GM12891 (cell line): ENCODE measurements at regions not wholly inside any gene's neighbourhood (a gene's known extent, or its start where the extent isn't known, plus 50 kb on each side); places are given as distances from the start of the nearest gene placed in this dataset.
"Not testable (repeated sequence)": the region's sequence is repeated elsewhere in the genome, so short reads cannot be mapped to it uniquely, and the experiment has no call there.

Source experiments
- DNase-seq: peaks from one replicate; pipeline ENCODE4 v3.0.0; 2011; ENCODE audit warnings: low spot score; ENCODE audit not compliant: insufficient read length
- FAIRE-seq: peaks from 2 replicates; lab custom pipeline; 2011; peaks lifted over from hg19 to GRCh38; lab: Jason Lieb, UNC
- PAX5 ChIP-seq: IDR thresholded peaks from 2 replicates; pipeline ENCODE4 v1.6.1; 2011; ENCODE audit warnings: low read length, moderate library complexity, mild to moderate bottlenecking; ENCODE audit not compliant: insufficient read depth, severe bottlenecking
- POLR2A ChIP-seq: IDR thresholded peaks from 2 replicates; pipeline ENCODE4 v1.6.1; 2011; ENCODE audit warnings: low read depth, low read length, control low read depth
- POLR2AphosphoS5 ChIP-seq: IDR thresholded peaks from 2 replicates; pipeline ENCODE4 v1.6.1; 2011; ENCODE audit warnings: low read depth, low read length, control low read depth
- POU2F2 ChIP-seq: IDR thresholded peaks from 2 replicates; pipeline ENCODE4 v1.6.1; 2011; ENCODE audit warnings: low read depth, mild to moderate bottlenecking, control low read depth, low read length, moderate library complexity
- SPI1 ChIP-seq: IDR thresholded peaks from 2 replicates; pipeline ENCODE4 v1.6.1; 2011; ENCODE audit warnings: low read depth, low read length, control low read depth
- TAF1 ChIP-seq: IDR thresholded peaks from 2 replicates; pipeline ENCODE4 v1.6.1; 2011; ENCODE audit warnings: low read depth, low read length, control low read depth

- FAIRE-seq (no peak), DNase-seq (no peak)
- TF ChIP-seq TAF1 = no peak
- TF ChIP-seq SPI1 = no peak
- no peak for TF ChIP-seq POLR2A
- TF ChIP-seq POLR2AphosphoS5 = no peak
- no peak for TF ChIP-seq POU2F2
- no peak for TF ChIP-seq PAX5
Observed at GRCh38 chr4:72706684-72707083, 137.7 kb upstream of the ADAMTS3 start.

- FAIRE-seq, DNase-seq: not testable (repeated sequence)
Observed at GRCh38 chr4:72704925-72705640, 136.1 kb upstream of the ADAMTS3 start.

DNA sequence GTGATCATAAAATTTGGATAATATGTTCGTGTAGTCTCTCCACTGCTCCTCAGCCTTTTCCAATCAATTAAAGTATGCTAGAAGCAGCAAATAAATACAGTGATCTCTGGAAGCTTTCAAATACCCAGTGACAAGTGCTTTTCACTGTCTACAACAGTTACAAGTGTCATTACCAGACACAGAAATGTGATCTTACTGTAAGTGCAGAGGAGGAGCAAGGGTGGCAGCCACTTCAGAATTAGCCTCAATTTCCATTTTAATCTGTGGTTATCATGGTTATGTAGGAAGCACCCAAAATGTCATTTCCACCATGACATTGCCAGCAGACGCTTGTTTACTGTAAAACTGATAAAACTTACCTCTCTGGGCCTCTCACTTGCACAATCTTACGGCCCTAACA is 133.9 kb upstream of the ADAMTS3 start:
- TF ChIP-seq SPI1 (no peak), POU2F2 (no peak), TAF1 (no peak), PAX5 (no peak), POLR2A (no peak), POLR2AphosphoS5 (no peak)
- DNase-seq = no peak
- no peak for FAIRE-seq

DNA sequence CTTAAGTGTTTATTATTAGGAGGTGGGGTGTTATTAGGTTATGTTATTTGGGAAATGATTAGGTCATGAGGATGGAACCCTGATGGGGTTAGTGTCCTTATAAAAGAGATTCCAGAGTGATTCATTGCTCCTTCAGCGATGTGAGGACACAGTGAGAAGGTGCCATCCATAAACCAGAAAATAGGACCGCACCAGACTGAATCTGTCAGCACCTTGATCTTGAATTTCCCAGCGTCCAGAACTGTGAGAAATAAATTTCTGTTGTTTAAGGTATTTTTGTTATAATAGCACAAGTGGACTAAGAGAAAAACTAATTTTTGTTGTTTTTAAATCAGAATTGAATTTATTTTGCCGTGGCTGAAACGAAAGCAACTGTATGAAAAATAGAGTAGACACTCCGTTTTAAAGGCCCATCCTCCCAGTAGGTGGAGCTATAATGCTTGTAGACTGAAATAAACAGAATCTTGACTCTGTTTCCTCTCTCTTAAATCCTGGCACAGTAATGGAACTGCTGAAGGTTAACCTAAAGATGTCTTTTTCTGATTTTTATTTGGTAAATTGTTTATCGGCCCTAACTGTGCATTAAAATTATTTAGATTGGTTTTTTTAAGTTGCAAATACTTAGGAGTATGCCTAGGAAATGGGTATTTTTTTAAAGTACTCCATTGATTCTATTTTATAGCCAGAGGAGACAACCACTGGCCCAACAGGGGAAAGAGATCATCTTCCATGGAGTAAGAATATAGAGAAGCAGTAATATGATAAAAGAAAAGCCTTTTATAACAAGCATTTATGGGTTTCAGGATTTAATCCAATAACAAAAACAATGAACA is 133.2 kb upstream of the ADAMTS3 start:
- DNase-seq (peak; percentile 5), FAIRE-seq (no peak)
- TF ChIP-seq SPI1 (no peak), POLR2A (no peak), TAF1 (no peak), POU2F2 (no peak), PAX5 (no peak), POLR2AphosphoS5 (no peak)

DNA sequence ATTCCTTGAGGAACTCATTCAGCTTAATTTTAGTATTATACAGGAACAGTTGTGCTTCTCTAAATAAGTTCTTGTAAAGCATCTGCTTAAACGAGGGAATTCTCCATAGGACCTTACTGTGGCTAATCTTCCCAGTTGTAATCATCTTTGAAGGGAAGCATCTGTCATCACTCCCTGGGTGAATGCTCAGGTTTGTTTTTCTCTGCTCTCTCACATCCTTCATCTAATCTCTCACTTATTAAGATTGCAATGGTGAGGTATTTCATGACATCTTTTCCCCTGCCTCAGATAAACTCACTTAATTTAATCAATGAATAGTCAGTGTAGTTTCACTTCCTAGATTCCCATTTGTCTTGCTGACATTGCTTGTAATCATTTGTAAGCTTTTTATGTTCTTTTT is 121.8 kb upstream of the ADAMTS3 start:
- FAIRE-seq = no peak
- DNase-seq = no peak
- TF ChIP-seq TAF1 (no peak), SPI1 (no peak), PAX5 (no peak), POLR2A (no peak), POU2F2 (no peak), POLR2AphosphoS5 (no peak)

GRCh38 chr4:72689923-72690322 is 120.9 kb upstream of the ADAMTS3 start:
- no peak for TF ChIP-seq PAX5
- no peak for TF ChIP-seq POLR2AphosphoS5
- TF ChIP-seq SPI1 = no peak
- no peak for TF ChIP-seq TAF1
- TF ChIP-seq POU2F2 = no peak
- TF ChIP-seq POLR2A = no peak
- no peak for FAIRE-seq
- DNase-seq = no peak

DNA sequence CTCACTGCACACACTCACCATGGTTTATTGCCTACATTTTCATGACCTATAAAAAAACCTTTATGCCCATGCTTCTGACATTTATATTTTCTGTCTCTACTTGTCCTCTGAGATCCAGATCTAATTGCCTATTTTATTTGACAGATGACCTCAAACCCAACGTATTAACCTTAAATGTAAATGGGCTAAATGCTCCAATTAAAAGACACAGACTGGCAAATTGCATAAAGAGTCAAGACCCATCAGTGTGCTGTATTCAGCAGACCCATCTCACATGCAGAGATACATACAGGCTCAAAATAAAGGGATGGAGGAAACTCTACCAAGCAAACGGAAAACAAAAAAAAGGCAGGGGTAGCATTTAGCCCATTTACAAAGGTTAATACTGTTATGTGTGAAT is 117.4 kb upstream of the ADAMTS3 start:
- not testable (repeated sequence) for FAIRE-seq

DNA sequence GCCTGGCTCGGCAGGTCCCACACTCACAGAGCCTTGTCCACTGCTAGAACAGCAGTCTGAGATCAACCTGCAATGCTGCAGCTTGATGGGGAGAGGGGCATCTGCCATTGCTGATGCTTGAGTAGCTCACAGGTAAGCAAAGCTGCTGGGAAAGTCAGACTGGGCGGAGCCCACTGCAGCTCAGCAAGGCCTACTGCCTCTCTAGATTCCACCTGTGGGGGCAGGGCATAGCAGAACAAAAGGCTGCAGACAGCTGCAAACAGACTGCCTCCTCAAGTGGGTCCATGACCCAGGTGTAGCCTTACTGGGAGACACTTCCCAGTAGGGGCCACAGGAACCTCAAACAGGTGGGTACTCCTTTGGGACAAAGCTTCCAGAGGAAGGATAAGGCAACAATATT is 110.6 kb upstream of the ADAMTS3 start:
- TF ChIP-seq PAX5 = no peak
- TF ChIP-seq POLR2AphosphoS5 = no peak
- TF ChIP-seq POLR2A = no peak
- no peak for TF ChIP-seq POU2F2
- no peak for TF ChIP-seq TAF1
- TF ChIP-seq SPI1 = no peak
- DNase-seq (no peak), FAIRE-seq (no peak)

More for the DNA sequence above, 117.4 kb upstream of the ADAMTS3 start:
- not testable (repeated sequence) for DNase-seq

- no peak for FAIRE-seq
Observed at GRCh38 chr4:72677886-72678285, 108.9 kb upstream of the ADAMTS3 start.

GRCh38 chr4:72677265-72677664 is 108.2 kb upstream of the ADAMTS3 start:
- FAIRE-seq (no peak), DNase-seq (no peak)
- TF ChIP-seq POLR2A (no peak), POU2F2 (no peak), SPI1 (no peak), POLR2AphosphoS5 (no peak), TAF1 (no peak)

More at GRCh38 chr4:72677886-72678285, 108.9 kb upstream of the ADAMTS3 start:
- no peak for TF ChIP-seq POLR2AphosphoS5
- TF ChIP-seq SPI1 = no peak
- TF ChIP-seq POLR2A = no peak
- TF ChIP-seq PAX5 = no peak
- no peak for TF ChIP-seq TAF1
- no peak for TF ChIP-seq POU2F2
- no peak for DNase-seq
